Smooth muscle cell (in vitro differentiated cells): ENCODE measurements at regions not wholly inside any gene's neighbourhood (a gene's known extent, or its start where the extent isn't known, plus 50 kb on each side); places are given as distances from the start of the nearest gene placed in this dataset.

Experiments
- DNase-seq: peaks from one replicate; lab custom pipeline; 2025; ENCODE audit not compliant: unreplicated experiment; lab: John Stamatoyannopoulos, UW
- H2AFZ ChIP-seq: fragments of 200-600 bp; sonication (generic); 2 replicates; pipeline ENCODE4 v1.6.0; 2016; ENCODE audit warnings: antibody characterized with exemption, low read depth, mild to moderate bottlenecking
- H3F3A ChIP-seq: fragments of 200-600 bp; sonication (generic); 2 replicates; pipeline ENCODE4 v1.6.0; 2017; ENCODE audit warnings: antibody characterized with exemption, low read depth
- H3K27ac ChIP-seq: fragments of 200-600 bp; sonication (generic); 2 replicates; pipeline ENCODE4 v1.5.1; 2016; ENCODE audit warnings: low read depth, mild to moderate bottlenecking
- H3K27me3 ChIP-seq: fragments of 200-600 bp; sonication (generic); 2 replicates; pipeline ENCODE4 v1.6.1; 2016; ENCODE audit warnings: low read depth, mild to moderate bottlenecking
- H3K36me3 ChIP-seq: fragments of 200-600 bp; sonication (generic); 2 replicates; pipeline ENCODE4 v1.5.1; 2016; ENCODE audit warnings: low read depth
- H3K4me1 ChIP-seq: fragments of 200-600 bp; sonication (generic); 2 replicates; pipeline ENCODE4 v1.5.1; 2016; ENCODE audit warnings: low read depth
- H3K4me2 ChIP-seq: fragments of 200-600 bp; sonication (generic); 2 replicates; pipeline ENCODE4 v1.6.0; 2016; ENCODE audit warnings: mild to moderate bottlenecking
- H3K4me3 ChIP-seq: fragments of 200-600 bp; sonication (generic); 2 replicates; pipeline ENCODE4 v1.5.1; 2016; ENCODE audit warnings: mild to moderate bottlenecking
- H3K79me2 ChIP-seq: fragments of 200-600 bp; sonication (generic); 2 replicates; pipeline ENCODE4 v1.6.0; 2016; ENCODE audit warnings: low read depth, mild to moderate bottlenecking
- H3K9ac ChIP-seq: fragments of 200-600 bp; sonication (generic); 2 replicates; pipeline ENCODE4 v1.6.0; 2016; ENCODE audit warnings: low read depth
- H3K9me3 ChIP-seq: fragments of 200-600 bp; sonication (generic); replicated peaks from 2 replicates; pipeline ENCODE4 v1.5.1; 2016; ENCODE audit warnings: low read depth
- H4K20me1 ChIP-seq: fragments of 200-600 bp; sonication (generic); 2 replicates; pipeline ENCODE4 v1.6.0; 2016; ENCODE audit warnings: low read depth
- WGBS: methylation state at CpG from one replicate; pipeline ENCODE4 v1.1.7; 2016; ENCODE audit warnings: low lambda C conversion rate; 5-methylcytosine and 5-hydroxymethylcytosine counted together
- TF ChIP-seq, protein P1 (sequence below): fragments of 200-600 bp; sonication (generic); IDR thresholded peaks from 2 replicates; pipeline ENCODE4 v1.5.1; 2017; ENCODE audit warnings: borderline replicate concordance, mild to moderate bottlenecking, antibody characterized with exemption; ENCODE audit not compliant: insufficient read depth, poor library complexity, severe bottlenecking

DNA sequence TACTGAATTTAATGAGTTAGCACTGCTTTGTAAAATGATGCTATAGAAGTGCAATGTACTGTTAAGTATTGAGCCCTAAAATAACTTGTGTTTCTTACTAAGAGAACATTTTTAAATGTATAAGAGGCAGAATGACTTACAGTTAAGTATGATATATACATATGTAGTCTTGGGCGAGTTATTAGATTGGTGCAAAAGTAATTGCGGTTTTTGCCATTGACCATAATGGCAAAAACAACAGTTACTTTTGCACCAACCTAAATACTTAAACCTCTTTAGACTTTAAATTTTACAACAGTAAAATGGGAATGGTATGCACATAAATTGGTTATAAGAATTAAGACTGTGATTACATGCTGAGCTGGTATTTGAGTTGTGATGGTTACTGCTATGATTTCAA is 79.8 kb downstream of the CNTN3 start:
- H3K4me2 ChIP-seq, result no peak overlapping the region
- no peaks in the 10 kb centered on the region for H3K36me3 ChIP-seq
- H3K27me3 ChIP-seq, result peaks cover 7% of the 10 kb centered on the region
- H3K4me3 ChIP-seq, result no peak overlapping the region
- no peak overlapping the region for H2AFZ ChIP-seq
- H3K27ac ChIP-seq, result no peak overlapping the region
- H3K9me3 ChIP-seq, result no peaks in the 10 kb centered on the region
- TF ChIP-seq, protein P1, sequence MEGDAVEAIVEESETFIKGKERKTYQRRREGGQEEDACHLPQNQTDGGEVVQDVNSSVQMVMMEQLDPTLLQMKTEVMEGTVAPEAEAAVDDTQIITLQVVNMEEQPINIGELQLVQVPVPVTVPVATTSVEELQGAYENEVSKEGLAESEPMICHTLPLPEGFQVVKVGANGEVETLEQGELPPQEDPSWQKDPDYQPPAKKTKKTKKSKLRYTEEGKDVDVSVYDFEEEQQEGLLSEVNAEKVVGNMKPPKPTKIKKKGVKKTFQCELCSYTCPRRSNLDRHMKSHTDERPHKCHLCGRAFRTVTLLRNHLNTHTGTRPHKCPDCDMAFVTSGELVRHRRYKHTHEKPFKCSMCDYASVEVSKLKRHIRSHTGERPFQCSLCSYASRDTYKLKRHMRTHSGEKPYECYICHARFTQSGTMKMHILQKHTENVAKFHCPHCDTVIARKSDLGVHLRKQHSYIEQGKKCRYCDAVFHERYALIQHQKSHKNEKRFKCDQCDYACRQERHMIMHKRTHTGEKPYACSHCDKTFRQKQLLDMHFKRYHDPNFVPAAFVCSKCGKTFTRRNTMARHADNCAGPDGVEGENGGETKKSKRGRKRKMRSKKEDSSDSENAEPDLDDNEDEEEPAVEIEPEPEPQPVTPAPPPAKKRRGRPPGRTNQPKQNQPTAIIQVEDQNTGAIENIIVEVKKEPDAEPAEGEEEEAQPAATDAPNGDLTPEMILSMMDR, result no peak
- H3K9ac ChIP-seq, result no peak overlapping the region
- WGBS, result 83% methylated on average over 2 of the region's 2 CpGs
- no peaks in the 10 kb centered on the region for H4K20me1 ChIP-seq
- no peaks in the 10 kb centered on the region for H3K79me2 ChIP-seq
- H3K4me1 ChIP-seq, result no peaks in the 10 kb centered on the region
- H3F3A ChIP-seq, result no peaks in the 10 kb centered on the region
- DNase-seq, result no peak

- 59% methylated on average over 4 of the region's 4 CpGs for WGBS
- H3K36me3 ChIP-seq, result no peaks in the 10 kb centered on the region
- no peak for DNase-seq
- no peaks in the 10 kb centered on the region for H3F3A ChIP-seq
- no peaks in the 10 kb centered on the region for H4K20me1 ChIP-seq
- no peak overlapping the region for H3K27ac ChIP-seq
- no peaks in the 10 kb centered on the region for H3K9me3 ChIP-seq
- no peaks in the 10 kb centered on the region for H3K27me3 ChIP-seq
- no peak overlapping the region for H3K4me3 ChIP-seq
- TF ChIP-seq, protein P1, result no peak
- H3K4me2 ChIP-seq, result no peak overlapping the region
- no peak overlapping the region for H2AFZ ChIP-seq
- H3K79me2 ChIP-seq, result no peaks in the 10 kb centered on the region
- H3K4me1 ChIP-seq, result no peaks in the 10 kb centered on the region
- no peak overlapping the region for H3K9ac ChIP-seq
Observed at GRCh38 chr3:74532446-74532845, 82.0 kb downstream of the CNTN3 start.

- TF ChIP-seq, protein P1, result no peak
- no peaks in the 10 kb centered on the region for H3K9me3 ChIP-seq
- no peak overlapping the region for H3K27ac ChIP-seq
- no peaks in the 10 kb centered on the region for H3K36me3 ChIP-seq
- no peak overlapping the region for H3K4me2 ChIP-seq
- no peak overlapping the region for H3K9ac ChIP-seq
- WGBS, result 81% methylated on average over 4 of the region's 4 CpGs
- H3F3A ChIP-seq, result no peaks in the 10 kb centered on the region
- no peak overlapping the region for H2AFZ ChIP-seq
- DNase-seq, result no peak
- H3K27me3 ChIP-seq, result no peaks in the 10 kb centered on the region
- H4K20me1 ChIP-seq, result no peaks in the 10 kb centered on the region
- H3K4me1 ChIP-seq, result no peaks in the 10 kb centered on the region
- no peak overlapping the region for H3K4me3 ChIP-seq
- no peaks in the 10 kb centered on the region for H3K79me2 ChIP-seq
Observed at GRCh38 chr3:74531491-74531890, 83.0 kb downstream of the CNTN3 start.

DNA sequence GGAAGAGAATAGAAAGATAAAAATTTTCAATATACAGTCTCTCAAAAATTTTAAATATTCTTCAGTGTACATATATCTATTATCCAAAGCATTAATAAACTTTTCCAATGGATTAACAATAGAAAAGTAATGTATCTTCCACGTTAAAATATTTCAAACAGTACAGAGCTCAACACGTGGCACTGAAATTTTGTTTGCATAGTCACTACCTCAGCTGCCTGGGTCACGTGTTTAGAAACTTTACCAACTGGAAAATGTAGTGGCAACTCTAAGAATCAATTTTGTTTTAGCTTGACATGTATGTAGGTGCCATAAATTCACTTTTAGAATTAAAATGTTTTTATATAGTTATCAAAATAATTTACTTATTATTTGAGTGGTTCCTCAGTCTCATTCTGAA is 85.3 kb downstream of the CNTN3 start:
- TF ChIP-seq, protein P1, result no peak
- H3K4me1 ChIP-seq, result no peaks in the 10 kb centered on the region

More for the DNA sequence above, 85.3 kb downstream of the CNTN3 start:
- Histone ChIP-seq H3K79me2 (no peaks in the 10 kb centered on the region), H3K36me3 (no peaks in the 10 kb centered on the region), H3K4me3 (no peak overlapping the region), H3K9me3 (no peaks in the 10 kb centered on the region), H3K9ac (no peak overlapping the region), H4K20me1 (no peaks in the 10 kb centered on the region), H2AFZ (no peak overlapping the region), H3F3A (no peaks in the 10 kb centered on the region), H3K27ac (no peak overlapping the region), H3K27me3 (no peaks in the 10 kb centered on the region), H3K4me2 (no peak overlapping the region)
- no peak for DNase-seq
- 76% methylated on average over 3 of the region's 3 CpGs for WGBS
